Activated B cell treated with CpG ODN at 0.5 μM for 24 hours (primary cell): ENCODE measurements at regions not wholly inside any gene's neighbourhood (a gene's known extent, or its start where the extent isn't known, plus 50 kb on each side); places are given as distances from the start of the nearest gene placed in this dataset.
"Not testable (repeated sequence)": the region's sequence is repeated elsewhere in the genome, so short reads cannot be mapped to it uniquely, and the experiment has no call there.

Source experiments
- ATAC-seq: fragments of 200-7000 bp; cut with Tn5 transposase; one replicate; pipeline ENCODE4 v1.10.0; 2021; ENCODE audit warnings: low read depth, mild to moderate bottlenecking, moderate library complexity
- CTCF ChIA-PET: fragments of 350-600 bp; sonication (Branson Sonifier 250); formaldehyde crosslinking; loops from one replicate; lab custom pipeline; 2021; ENCODE audit warnings: antibody characterized with exemption; lab: Charles Lee
- POLR2A ChIA-PET: fragments of 350-600 bp; sonication (Branson Sonifier 250); formaldehyde crosslinking; loops from one replicate; lab custom pipeline; 2021; ENCODE audit warnings: antibody characterized with exemption; lab: Charles Lee
- DNase-seq: peaks from one replicate; pipeline ENCODE4 v3.0.0; 2022
- H3K27ac Mint-ChIP-seq: one replicate; pipeline ENCODE4 v1.8.0; 2020; ENCODE audit warnings: mixed read lengths
- H3K27me3 Mint-ChIP-seq: one replicate; pipeline ENCODE4 v1.8.0; 2021; ENCODE audit warnings: mixed read lengths
- H3K36me3 Mint-ChIP-seq: one replicate; pipeline ENCODE4 v1.8.0; 2021; ENCODE audit warnings: low read depth, mixed read lengths
- H3K4me1 Mint-ChIP-seq: one replicate; pipeline ENCODE4 v1.8.0; 2021; ENCODE audit warnings: mixed read lengths
- H3K4me3 Mint-ChIP-seq: one replicate; pipeline ENCODE4 v1.8.0; 2020; ENCODE audit warnings: mild to moderate bottlenecking, mixed read lengths
- H3K9me3 Mint-ChIP-seq: one replicate; pipeline ENCODE4 v1.8.0; 2020; ENCODE audit warnings: mixed read lengths
- intact Hi-C: fragments of 100-400 bp; cut with micrococcal nuclease; formaldehyde crosslinking; loops from one replicate; pipeline ENCODE4 v1.15.1; 2024
- TF ChIP-seq, protein P1 (sequence below): fragments of 200-600 bp; IDR thresholded peaks from one replicate; pipeline ENCODE4 v1.8.0; 2022; ENCODE audit warnings: antibody characterized with exemption, mild to moderate bottlenecking

DNA sequence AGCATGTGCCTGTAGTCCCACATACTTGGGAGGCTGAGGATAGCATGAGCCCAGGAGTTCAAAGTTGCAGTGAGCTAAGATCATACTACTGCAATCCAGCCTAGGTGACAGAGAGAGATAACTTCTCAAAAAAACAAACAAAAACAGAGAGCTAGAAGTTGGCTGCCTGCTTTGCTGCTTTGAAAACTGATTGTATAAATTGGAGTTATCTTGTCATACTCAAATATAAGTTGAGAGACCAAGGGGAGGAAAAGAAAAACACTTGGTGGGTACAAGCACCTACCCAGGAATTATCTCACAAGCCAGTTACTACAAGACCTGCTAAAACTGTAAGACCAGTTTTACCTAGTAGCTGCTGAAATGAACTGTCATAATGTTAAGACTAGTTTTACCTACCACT lies 112.5 kb upstream of the SKAP2 start:
- peaks cover 10% of the 10 kb centered on the region for H3K9me3 Mint-ChIP-seq
- no peaks in the 10 kb centered on the region for H3K4me1 Mint-ChIP-seq
- DNase-seq (no peak), ATAC-seq (no peak)
- no peak overlapping the region for H3K27ac Mint-ChIP-seq
- POLR2A ChIA-PET = no interaction called here
- TF ChIP-seq, protein P1, sequence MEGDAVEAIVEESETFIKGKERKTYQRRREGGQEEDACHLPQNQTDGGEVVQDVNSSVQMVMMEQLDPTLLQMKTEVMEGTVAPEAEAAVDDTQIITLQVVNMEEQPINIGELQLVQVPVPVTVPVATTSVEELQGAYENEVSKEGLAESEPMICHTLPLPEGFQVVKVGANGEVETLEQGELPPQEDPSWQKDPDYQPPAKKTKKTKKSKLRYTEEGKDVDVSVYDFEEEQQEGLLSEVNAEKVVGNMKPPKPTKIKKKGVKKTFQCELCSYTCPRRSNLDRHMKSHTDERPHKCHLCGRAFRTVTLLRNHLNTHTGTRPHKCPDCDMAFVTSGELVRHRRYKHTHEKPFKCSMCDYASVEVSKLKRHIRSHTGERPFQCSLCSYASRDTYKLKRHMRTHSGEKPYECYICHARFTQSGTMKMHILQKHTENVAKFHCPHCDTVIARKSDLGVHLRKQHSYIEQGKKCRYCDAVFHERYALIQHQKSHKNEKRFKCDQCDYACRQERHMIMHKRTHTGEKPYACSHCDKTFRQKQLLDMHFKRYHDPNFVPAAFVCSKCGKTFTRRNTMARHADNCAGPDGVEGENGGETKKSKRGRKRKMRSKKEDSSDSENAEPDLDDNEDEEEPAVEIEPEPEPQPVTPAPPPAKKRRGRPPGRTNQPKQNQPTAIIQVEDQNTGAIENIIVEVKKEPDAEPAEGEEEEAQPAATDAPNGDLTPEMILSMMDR = no peak
- CTCF ChIA-PET = no interaction called here
- H3K36me3 Mint-ChIP-seq = no peaks in the 10 kb centered on the region
- peaks cover 9% of the 10 kb centered on the region for H3K27me3 Mint-ChIP-seq
- H3K4me3 Mint-ChIP-seq = no peak overlapping the region
- intact Hi-C loops = no loop called here

DNA sequence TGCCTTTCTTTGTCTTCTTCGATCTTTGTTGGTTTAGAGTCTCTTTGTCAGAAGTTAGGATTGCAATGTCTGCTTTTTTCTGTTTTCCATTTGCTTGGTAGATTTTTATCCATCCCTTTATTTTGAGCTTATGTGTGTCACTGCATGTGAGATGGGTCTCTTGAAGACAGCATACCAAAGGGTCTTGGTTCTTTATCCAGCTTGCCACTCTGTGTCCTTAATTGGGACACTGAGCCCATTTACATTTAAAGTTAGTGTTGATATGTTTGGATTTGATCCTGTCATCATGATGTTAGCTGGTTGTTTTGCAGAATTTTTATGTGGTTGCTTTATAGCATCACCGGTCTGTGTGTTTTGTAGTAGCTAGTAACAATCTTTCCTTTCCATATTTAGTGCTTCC lies 107.5 kb upstream of the SKAP2 start:
- DNase-seq, H3K4me1 Mint-ChIP-seq, H3K27ac Mint-ChIP-seq, H3K4me3 Mint-ChIP-seq, H3K36me3 Mint-ChIP-seq, CTCF ChIA-PET, ATAC-seq, intact Hi-C loops, POLR2A ChIA-PET: not testable (repeated sequence)
- H3K27me3 Mint-ChIP-seq = peaks cover 12% of the 10 kb centered on the region
- H3K9me3 Mint-ChIP-seq = peaks cover 21% of the 10 kb centered on the region

DNA sequence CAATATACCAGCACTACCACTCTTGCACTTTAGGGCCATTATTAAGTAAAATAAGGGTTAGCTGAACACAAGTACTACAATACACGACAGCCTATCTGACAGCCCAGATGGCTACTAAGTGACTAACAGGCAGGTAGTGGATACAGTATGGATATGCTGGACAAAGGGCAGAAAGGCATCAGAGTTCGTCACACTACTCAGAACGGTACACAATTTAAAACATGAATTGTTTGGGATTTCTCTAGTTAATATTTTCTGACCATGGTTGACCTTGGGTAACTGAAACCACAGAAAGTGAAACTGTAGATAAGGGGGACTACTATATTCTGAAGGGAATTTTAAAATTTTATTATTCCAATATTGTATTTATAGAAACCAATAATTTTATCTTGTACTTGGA lies 101.3 kb upstream of the SKAP2 start:
- H3K4me1 Mint-ChIP-seq = peaks cover 6% of the 10 kb centered on the region
- peaks cover 1% of the 10 kb centered on the region for H3K9me3 Mint-ChIP-seq
- no peak overlapping the region for H3K27ac Mint-ChIP-seq
- ATAC-seq (no peak), DNase-seq (no peak)
- POLR2A ChIA-PET = no interaction called here
- no peaks in the 10 kb centered on the region for H3K36me3 Mint-ChIP-seq
- CTCF ChIA-PET = no interaction called here
- peaks cover 5% of the 10 kb centered on the region for H3K27me3 Mint-ChIP-seq
- TF ChIP-seq, protein P1 = no peak
- intact Hi-C loops = no loop called here
- no peak overlapping the region for H3K4me3 Mint-ChIP-seq

DNA sequence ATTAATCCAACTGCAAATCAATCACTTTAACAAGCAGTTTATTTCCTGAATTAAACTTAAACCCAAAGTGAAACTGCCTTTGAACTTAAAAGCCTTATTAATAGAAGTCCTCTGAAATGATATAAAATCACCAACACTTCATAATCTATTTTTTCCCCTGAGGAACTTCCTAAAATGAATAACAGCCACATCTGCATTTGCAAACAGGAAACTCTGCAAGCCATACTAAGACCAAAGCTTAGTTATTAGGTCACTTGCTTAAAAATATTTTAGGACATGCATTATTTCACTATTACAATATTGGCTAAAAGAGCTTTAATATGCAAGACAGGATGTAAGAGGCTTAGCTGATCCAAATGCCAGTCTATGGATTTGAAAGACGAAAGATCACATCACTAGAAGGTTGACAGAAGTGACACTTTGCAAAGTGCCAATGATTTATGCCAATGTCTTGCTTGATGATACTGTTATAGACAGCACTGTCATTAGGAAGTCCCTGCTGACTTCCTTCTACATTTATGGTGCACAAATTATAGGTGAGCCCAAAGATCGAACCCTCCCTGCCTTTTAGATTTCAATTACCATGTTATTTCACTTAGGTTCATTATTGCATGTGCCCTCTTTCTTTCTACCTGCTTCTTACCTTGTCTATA lies 99.9 kb upstream of the SKAP2 start:
- intact Hi-C loops = no loop called here
- no peaks in the 10 kb centered on the region for H3K36me3 Mint-ChIP-seq
- DNase-seq = no peak
- ChIA-PET CTCF (no interaction called here), POLR2A (no interaction called here)
- H3K27me3 Mint-ChIP-seq = no peaks in the 10 kb centered on the region
- H3K4me3 Mint-ChIP-seq = no peak overlapping the region
- no peak overlapping the region for H3K27ac Mint-ChIP-seq
- TF ChIP-seq, protein P1 = no peak
- H3K4me1 Mint-ChIP-seq = peaks cover 6% of the 10 kb centered on the region
- no peaks in the 10 kb centered on the region for H3K9me3 Mint-ChIP-seq
- ATAC-seq = no peak

DNA sequence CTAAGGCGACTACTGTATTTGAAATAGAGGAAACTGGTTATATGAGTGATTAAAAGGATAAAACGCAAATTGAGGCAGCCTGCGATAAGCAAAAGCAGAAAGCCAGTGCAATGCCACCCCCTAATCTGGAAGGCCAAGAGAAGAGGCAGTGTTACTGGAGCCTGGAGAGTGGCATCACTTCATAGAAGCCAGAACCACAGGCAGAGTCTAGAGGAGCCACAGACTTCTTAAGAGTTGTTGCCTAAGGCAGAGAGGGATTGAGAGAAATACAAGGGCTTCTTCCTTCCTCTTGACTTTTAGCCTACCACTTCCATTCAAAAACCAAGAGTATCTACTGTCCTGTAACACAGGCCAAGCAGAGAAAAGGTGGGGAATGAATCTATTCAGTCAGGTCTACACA lies 94.9 kb upstream of the SKAP2 start:
- Mint-ChIP-seq H3K9me3 (no peaks in the 10 kb centered on the region), H3K27me3 (peaks cover 2% of the 10 kb centered on the region), H3K4me1 (peaks cover 2% of the 10 kb centered on the region), H3K27ac (no peak overlapping the region), H3K36me3 (no peaks in the 10 kb centered on the region), H3K4me3 (no peak overlapping the region)
- ATAC-seq (no peak), DNase-seq (no peak)
- ChIA-PET CTCF (no interaction called here), POLR2A (no interaction called here)
- intact Hi-C loops = no loop called here
- TF ChIP-seq, protein P1 = no peak

DNA sequence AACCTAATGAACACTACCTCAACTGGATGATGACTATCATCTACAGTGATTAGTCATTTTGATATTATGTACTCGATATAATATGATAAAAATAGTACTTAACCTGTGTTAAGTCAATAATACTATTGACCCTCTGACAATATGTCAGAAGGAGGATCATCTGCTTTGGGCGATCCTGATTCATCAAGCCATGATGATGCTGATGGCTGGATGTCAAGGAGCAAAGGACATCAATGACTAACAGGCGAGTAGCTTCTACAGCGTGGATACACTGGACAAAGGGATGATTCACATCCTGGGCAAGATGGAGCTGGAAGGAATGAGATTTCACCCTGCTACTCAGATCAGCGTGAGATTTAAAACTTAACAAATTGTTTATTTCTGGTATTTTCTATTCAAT lies 94.4 kb upstream of the SKAP2 start:
- H3K9me3 Mint-ChIP-seq = no peaks in the 10 kb centered on the region
- DNase-seq (no peak), ATAC-seq (no peak)
- H3K27me3 Mint-ChIP-seq = peaks cover 2% of the 10 kb centered on the region
- ChIA-PET CTCF (no interaction called here), POLR2A (no interaction called here)
- no peaks in the 10 kb centered on the region for H3K4me1 Mint-ChIP-seq
- H3K36me3 Mint-ChIP-seq = no peaks in the 10 kb centered on the region
- H3K4me3 Mint-ChIP-seq = no peak overlapping the region
- intact Hi-C loops = no loop called here
- TF ChIP-seq, protein P1 = no peak
- H3K27ac Mint-ChIP-seq = no peak overlapping the region
